ENCODE measurements at regions not wholly inside any gene's neighbourhood (a gene's known extent, or its start where the extent isn't known, plus 50 kb on each side); places are given as distances from the start of the nearest gene placed in this dataset.
A peak's percentile ranks its signal among the peaks of the same experiment; 100 is the strongest.
"Not testable (repeated sequence)": the region's sequence is repeated elsewhere in the genome, so short reads cannot be mapped to it uniquely, and the experiment has no call there.

- WGBS, 2 donors, result 32 to 39% methylated on average over 2 of the region's 2 CpGs
- H3K9me3 ChIP-seq, result no peaks in the 10 kb centered on the region
- no peak for TF ChIP-seq POLR2A (IDR thresholded peaks at IDR 0.05)
- TF ChIP-seq EP300 (IDR thresholded peaks at IDR 0.05), result no peak
- no peak for TF ChIP-seq POLR2AphosphoS5 (IDR thresholded peaks at IDR 0.05)
- TF ChIP-seq, protein P1, sequence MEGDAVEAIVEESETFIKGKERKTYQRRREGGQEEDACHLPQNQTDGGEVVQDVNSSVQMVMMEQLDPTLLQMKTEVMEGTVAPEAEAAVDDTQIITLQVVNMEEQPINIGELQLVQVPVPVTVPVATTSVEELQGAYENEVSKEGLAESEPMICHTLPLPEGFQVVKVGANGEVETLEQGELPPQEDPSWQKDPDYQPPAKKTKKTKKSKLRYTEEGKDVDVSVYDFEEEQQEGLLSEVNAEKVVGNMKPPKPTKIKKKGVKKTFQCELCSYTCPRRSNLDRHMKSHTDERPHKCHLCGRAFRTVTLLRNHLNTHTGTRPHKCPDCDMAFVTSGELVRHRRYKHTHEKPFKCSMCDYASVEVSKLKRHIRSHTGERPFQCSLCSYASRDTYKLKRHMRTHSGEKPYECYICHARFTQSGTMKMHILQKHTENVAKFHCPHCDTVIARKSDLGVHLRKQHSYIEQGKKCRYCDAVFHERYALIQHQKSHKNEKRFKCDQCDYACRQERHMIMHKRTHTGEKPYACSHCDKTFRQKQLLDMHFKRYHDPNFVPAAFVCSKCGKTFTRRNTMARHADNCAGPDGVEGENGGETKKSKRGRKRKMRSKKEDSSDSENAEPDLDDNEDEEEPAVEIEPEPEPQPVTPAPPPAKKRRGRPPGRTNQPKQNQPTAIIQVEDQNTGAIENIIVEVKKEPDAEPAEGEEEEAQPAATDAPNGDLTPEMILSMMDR (IDR thresholded peaks at IDR 0.05), result no peak
- H3K27ac ChIP-seq, result no peak overlapping the region
- no peaks in the 10 kb centered on the region for H3K27me3 ChIP-seq
- DNase-seq, result no peak
- no peak for ATAC-seq (ENCODE audit: low FRiP score in 2 of 2)
- no peak overlapping the region for H3K4me3 ChIP-seq
- H3K36me3 ChIP-seq, result no peaks in the 10 kb centered on the region
- H3K4me1 ChIP-seq, result no peaks in the 10 kb centered on the region
Observed at GRCh38 chrX:138082896-138083295, 517.0 kb downstream of the ZIC3 start.

DNA sequence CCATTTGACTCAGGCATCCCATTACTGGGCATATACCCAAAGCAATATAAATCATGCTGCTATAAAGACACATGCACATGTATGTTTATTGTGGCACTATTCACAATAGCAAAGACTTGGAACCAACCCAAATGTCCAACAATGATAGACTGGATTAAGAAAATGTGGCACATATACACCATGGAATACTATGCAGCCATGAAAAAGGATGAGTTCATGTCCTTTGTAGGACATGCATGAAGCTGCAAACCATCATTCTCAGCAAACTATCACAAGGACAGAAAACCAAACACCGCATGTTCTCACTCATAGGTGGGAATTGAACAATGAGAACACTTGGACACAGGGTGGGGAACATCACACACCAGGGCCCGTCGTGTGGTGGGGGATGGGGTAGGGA, 545.0 kb downstream of the ZIC3 start:
- not testable (repeated sequence) for H3K9me3 ChIP-seq; H3K4me3 ChIP-seq; H3K4me1 ChIP-seq; H3K27me3 ChIP-seq; H3K36me3 ChIP-seq; H3K27ac ChIP-seq; DNase-seq; ATAC-seq (ENCODE audit: low FRiP score in 2 of 2)
- WGBS, 2 donors, result 95 to 100% methylated on average over 2 to 3 of the region's 3 CpGs

- no peaks in the 10 kb centered on the region for H3K4me1 ChIP-seq
- ATAC-seq (ENCODE audit: low FRiP score in 2 of 2), result no peak
- DNase-seq, result no peak
- H3K9me3 ChIP-seq, result no peaks in the 10 kb centered on the region
- no peaks in the 10 kb centered on the region for H3K36me3 ChIP-seq
- H3K4me3 ChIP-seq, result no peak overlapping the region
- 63 to 64% methylated on average over 8 of the region's 8 CpGs for WGBS, 2 donors
- no peak overlapping the region for H3K27ac ChIP-seq
- no peak for TF ChIP-seq EP300 (IDR thresholded peaks at IDR 0.05)
- TF ChIP-seq, protein P1 (IDR thresholded peaks at IDR 0.05), result no peak
- no peak for TF ChIP-seq POLR2AphosphoS5 (IDR thresholded peaks at IDR 0.05)
- TF ChIP-seq POLR2A (IDR thresholded peaks at IDR 0.05), result no peak
- no peaks in the 10 kb centered on the region for H3K27me3 ChIP-seq
Observed at GRCh38 chrX:138127314-138127713, 561.4 kb downstream of the ZIC3 start.

GRCh38 chrX:138128027-138128671, 562.2 kb downstream of the ZIC3 start:
- ATAC-seq (ENCODE audit: low FRiP score in 2 of 2) (peak in 1 of 2 donors; percentile 62), DNase-seq (no peak)
- TF ChIP-seq POLR2AphosphoS5 (IDR thresholded peaks at IDR 0.05), result no peak
- no peak for TF ChIP-seq EP300 (IDR thresholded peaks at IDR 0.05)
- TF ChIP-seq, protein P1 (IDR thresholded peaks at IDR 0.05), result peak in 4 of 6 experiments; percentile 36 to 53 (median 39)
- no peak for TF ChIP-seq POLR2A (IDR thresholded peaks at IDR 0.05)
- Histone ChIP-seq H3K27ac (no peak overlapping the region), H3K4me1 (no peaks in the 10 kb centered on the region), H3K27me3 (no peaks in the 10 kb centered on the region), H3K36me3 (no peaks in the 10 kb centered on the region), H3K4me3 (no peak overlapping the region), H3K9me3 (no peaks in the 10 kb centered on the region)
- 3 to 30% methylated on average over 5 to 8 of the region's 8 CpGs for WGBS, 2 donors

DNA sequence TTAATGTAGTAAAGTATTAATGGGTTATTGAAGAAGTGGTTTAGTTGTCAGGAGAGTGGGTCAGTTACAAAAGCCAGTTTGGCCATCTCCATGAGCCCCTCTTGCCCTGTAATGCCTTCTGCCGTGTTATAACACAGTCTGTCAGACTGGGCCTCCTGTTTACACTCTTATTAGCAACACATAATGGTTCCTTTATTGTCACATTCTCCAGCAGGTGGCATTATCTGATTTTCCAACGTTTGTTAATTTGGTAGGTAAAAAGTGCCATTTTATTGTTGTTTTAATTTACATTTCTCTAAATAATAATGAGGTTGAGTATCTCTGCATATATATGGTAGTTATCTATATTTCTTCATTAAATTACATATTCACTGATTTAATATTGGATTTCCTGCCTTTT, 560.8 kb downstream of the FGF13 start:
- TF ChIP-seq POLR2A (IDR thresholded peaks at IDR 0.05) (no peak), POLR2AphosphoS5 (IDR thresholded peaks at IDR 0.05) (no peak), EP300 (IDR thresholded peaks at IDR 0.05) (no peak)
- TF ChIP-seq, protein P1 (IDR thresholded peaks at IDR 0.05), result no peak
- Histone ChIP-seq H3K27ac (no peak overlapping the region), H3K4me1 (no peaks in the 10 kb centered on the region), H3K36me3 (no peaks in the 10 kb centered on the region), H3K27me3 (no peaks in the 10 kb centered on the region), H3K4me3 (no peak overlapping the region), H3K9me3 (no peaks in the 10 kb centered on the region)
- no peak for ATAC-seq (ENCODE audit: low FRiP score in 2 of 2)
- DNase-seq, result no peak
- WGBS, 2 donors, result 20 to 31% methylated on average over 2 of the region's 2 CpGs
